Neural cell (in vitro differentiated cells): ENCODE measurements at regions not wholly inside any gene's neighbourhood (a gene's known extent, or its start where the extent isn't known, plus 50 kb on each side); places are given as distances from the start of the nearest gene placed in this dataset.

ENCODE experiments used
- EZH2 ChIP-seq: fragments of 200-600, 300-800 bp; shearing (Covaris generic), sonication (generic); IDR thresholded peaks from 2 replicates; pipeline ENCODE4 v1.6.1; 2014; ENCODE audit warnings: antibody characterized with exemption, low read length, borderline replicate concordance, mild to moderate bottlenecking; ENCODE audit not compliant: insufficient read depth, poor library complexity, severe bottlenecking
- TF ChIP-seq, protein P1 (sequence below): fragments of 450-650 bp; IDR thresholded peaks from 2 replicates; pipeline ENCODE4 v1.5.1; 2014; ENCODE audit warnings: antibody characterized with exemption, mild to moderate bottlenecking, moderate library complexity; ENCODE audit not compliant: poor library complexity, severe bottlenecking
- TF ChIP-seq, protein P2 (sequence below): IDR thresholded peaks from 2 replicates; pipeline ENCODE4 v1.6.1; 2012; ENCODE audit warnings: borderline replicate concordance

DNA sequence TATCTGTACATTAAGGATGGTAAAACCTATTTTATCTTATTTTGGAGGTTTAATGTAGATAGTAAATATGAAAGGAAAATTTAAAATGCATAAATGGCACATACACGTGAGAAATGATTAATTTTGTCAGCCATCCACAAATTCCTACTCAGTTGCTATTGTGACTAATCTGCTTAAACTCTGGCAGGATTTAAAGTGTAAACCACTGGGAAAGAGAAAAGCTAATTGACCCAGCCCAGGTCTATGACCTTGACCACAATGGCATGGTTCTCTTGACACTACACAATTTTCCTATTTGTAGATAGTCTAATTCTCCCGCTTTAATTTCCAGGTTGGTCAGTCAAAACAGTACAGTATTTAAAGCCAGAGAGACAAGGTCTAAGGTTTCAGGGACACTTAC lies 459.0 kb upstream of the KLF4 start:
- TF ChIP-seq, protein P1, sequence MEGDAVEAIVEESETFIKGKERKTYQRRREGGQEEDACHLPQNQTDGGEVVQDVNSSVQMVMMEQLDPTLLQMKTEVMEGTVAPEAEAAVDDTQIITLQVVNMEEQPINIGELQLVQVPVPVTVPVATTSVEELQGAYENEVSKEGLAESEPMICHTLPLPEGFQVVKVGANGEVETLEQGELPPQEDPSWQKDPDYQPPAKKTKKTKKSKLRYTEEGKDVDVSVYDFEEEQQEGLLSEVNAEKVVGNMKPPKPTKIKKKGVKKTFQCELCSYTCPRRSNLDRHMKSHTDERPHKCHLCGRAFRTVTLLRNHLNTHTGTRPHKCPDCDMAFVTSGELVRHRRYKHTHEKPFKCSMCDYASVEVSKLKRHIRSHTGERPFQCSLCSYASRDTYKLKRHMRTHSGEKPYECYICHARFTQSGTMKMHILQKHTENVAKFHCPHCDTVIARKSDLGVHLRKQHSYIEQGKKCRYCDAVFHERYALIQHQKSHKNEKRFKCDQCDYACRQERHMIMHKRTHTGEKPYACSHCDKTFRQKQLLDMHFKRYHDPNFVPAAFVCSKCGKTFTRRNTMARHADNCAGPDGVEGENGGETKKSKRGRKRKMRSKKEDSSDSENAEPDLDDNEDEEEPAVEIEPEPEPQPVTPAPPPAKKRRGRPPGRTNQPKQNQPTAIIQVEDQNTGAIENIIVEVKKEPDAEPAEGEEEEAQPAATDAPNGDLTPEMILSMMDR = no peak
- TF ChIP-seq, protein P2, sequence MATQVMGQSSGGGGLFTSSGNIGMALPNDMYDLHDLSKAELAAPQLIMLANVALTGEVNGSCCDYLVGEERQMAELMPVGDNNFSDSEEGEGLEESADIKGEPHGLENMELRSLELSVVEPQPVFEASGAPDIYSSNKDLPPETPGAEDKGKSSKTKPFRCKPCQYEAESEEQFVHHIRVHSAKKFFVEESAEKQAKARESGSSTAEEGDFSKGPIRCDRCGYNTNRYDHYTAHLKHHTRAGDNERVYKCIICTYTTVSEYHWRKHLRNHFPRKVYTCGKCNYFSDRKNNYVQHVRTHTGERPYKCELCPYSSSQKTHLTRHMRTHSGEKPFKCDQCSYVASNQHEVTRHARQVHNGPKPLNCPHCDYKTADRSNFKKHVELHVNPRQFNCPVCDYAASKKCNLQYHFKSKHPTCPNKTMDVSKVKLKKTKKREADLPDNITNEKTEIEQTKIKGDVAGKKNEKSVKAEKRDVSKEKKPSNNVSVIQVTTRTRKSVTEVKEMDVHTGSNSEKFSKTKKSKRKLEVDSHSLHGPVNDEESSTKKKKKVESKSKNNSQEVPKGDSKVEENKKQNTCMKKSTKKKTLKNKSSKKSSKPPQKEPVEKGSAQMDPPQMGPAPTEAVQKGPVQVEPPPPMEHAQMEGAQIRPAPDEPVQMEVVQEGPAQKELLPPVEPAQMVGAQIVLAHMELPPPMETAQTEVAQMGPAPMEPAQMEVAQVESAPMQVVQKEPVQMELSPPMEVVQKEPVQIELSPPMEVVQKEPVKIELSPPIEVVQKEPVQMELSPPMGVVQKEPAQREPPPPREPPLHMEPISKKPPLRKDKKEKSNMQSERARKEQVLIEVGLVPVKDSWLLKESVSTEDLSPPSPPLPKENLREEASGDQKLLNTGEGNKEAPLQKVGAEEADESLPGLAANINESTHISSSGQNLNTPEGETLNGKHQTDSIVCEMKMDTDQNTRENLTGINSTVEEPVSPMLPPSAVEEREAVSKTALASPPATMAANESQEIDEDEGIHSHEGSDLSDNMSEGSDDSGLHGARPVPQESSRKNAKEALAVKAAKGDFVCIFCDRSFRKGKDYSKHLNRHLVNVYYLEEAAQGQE = no peak
- TF ChIP-seq EZH2 = no peak
